ENCODE measurements at regions not wholly inside any gene's neighbourhood (a gene's known extent, or its start where the extent isn't known, plus 50 kb on each side); places are given as distances from the start of the nearest gene placed in this dataset.

GRCh38 chr18:75635096-75635495, 207.6 kb upstream of the SMIM21 start:
- TF ChIP-seq EZH2 (IDR thresholded peaks at IDR 0.05; ENCODE audit: insufficient read depth, low read length) (no peak), CTCF (IDR thresholded peaks at IDR 0.05; ENCODE audit: insufficient read depth, low read depth, low read length) (no peak)

Measured in astrocyte (in vitro differentiated cells and primary cell).